Fibroblast of skin of back (primary cell): ENCODE measurements at regions not wholly inside any gene's neighbourhood (a gene's known extent, or its start where the extent isn't known, plus 50 kb on each side); places are given as distances from the start of the nearest gene placed in this dataset.
A peak's percentile ranks its signal among the peaks of the same experiment; 100 is the strongest.

Experiments
- DNase-seq: peaks from one replicate; pipeline ENCODE4 v3.0.0-alpha.2; 2013

DNA sequence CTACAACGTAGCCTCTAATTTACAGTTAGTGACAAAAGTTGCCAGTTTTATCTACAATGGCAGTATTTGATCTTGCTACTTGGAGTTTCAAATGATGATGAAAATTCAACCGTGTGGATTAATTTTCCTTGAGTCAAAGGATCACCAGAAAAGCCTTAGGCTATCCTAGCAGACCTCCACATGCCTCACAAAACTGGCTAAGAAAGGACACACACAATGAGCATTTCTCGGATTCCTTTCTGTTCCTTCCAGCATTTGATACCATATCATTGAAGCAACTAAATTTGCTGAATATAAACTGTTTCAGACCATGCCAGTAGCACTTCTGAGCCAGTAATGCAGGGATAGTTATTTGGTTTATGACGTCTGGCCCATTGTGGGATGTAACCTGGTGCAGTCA lies 587.4 kb upstream of the MDFIC2 start:
- DNase-seq: no peak

DNA sequence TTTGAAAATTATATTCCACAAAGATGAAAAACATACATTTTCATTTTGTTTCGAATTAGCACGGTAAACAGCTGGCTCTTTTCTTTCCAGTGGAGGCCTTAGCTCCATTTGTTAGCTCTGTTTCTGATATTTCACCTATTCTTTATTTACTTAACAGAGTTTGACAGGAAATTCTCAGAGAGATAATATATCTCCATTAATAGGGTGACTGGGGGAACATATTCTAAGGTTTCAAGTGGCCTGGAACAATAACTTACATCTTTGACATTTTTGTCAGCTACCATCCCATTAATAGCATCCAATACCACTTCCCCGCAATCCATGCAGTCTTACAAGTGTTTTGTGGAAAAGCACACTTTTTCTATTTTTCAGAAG lies 577.6 kb upstream of the MDFIC2 start:
- no peak for DNase-seq

DNA sequence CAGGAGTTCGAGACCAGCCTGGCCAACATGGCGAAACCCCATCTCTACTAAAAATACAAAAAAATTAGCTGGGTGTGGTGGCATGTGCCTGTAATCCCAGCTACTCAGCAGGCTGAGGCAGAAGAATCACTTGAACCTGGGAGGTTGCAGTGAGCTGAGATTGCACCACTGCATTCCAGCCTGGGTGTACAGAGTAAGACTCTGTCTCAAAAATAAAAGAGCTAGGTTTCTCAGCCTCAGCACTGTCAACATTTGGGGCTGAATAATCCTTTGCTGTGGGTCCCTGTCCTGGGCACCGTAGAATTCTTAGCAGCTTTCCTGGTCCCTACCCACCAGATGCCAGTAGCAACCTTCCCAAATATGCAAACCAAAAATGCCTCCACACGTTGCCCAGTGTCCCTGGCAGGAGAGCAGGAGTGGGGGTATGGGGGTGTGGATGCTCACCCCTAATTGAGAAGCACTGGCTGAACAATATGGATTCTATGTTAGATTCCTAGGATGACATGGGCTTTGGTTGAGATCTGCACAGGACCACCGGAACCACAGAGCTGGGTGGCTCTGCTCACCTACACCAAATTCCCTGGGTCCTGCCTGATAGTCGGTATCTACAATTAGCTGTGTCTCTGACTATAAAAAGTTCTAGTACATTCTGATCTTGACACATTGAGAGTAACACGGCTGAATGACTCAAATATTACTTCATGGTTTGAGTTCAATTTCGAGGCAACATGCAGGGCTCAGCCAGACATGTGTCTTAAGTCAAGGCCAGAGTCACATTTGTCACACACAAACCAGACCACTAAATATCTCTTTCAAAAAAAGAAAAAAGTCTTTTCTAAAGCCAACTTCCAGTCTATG lies 577.0 kb upstream of the MDFIC2 start:
- DNase-seq: no peak

DNA sequence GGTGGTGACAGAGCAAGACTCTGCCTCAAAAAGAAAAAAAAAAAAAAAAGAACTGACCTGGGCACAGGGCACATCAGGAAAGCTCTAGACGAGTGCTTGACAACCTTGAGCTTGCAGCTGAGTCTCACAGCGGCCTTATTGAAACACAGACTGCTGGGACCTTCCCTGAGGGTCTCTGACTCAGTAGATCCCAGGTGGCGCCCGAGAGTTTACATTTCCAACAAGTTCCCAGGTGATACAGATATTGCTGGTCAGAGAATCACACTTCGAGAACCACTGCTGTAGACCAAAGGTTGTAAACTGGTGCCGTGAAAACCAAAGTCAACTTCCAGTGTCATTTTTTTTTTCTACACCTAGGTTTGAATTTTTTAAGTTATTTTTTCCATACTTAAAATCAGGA lies 573.2 kb upstream of the MDFIC2 start:
- no peak for DNase-seq

DNA sequence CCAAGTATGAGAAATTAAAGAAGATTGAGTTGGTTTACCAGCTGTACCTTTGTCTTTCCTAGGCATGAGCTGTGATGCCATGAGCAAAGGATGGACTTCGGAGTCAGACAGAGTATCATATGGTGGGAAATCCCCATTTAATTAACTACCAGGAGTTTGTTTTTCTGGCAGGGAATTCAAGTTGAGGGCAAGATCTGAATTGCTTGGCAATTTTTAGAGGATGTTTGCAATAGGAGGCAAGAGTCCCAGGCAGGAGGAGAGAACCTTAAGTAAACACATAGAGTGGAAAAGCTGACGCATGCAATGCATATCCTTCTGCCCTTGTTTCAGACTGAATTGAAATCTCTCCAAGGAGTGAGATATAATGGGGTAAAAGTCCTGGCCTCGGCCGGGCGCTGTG lies 569.7 kb upstream of the MDFIC2 start:
- no peak for DNase-seq

DNA sequence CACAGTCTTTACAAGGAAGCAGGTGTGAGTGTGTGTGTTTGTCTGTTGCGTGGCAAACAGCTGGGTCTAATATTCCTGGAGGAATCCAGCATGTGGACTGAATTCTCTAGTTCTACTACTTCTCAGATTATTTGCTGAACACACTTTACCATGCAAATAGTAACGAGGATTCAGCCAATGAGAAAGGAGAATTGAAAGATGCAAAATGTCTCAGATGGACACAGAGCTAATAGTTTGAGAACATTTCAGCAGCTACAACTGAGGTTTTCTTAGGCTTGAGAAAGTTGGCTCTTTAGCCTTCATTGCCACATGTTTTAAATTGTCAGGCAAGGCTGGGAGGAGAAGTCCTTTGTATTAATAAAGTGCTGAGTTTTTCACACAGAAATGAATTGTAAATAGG lies 568.0 kb upstream of the MDFIC2 start:
- DNase-seq: no peak

DNA sequence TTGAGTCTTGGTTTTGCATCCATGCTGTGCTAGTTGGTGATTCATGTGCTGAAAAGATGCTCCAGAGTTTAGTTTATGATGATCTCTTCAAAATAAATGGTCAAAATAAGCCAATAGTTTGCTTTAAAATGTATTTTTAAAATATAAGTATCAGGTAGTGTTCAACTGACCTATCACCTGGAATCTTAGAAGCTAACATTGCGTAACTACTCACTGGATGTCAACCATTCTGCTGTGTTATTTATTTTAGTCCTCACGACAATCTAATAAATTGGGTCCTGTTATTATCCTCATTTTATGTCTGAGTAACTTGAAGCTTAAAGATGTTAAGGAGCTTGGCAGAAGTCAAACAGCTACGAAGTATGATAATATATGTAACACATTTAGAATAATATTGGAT lies 563.7 kb upstream of the MDFIC2 start:
- no peak for DNase-seq

DNA sequence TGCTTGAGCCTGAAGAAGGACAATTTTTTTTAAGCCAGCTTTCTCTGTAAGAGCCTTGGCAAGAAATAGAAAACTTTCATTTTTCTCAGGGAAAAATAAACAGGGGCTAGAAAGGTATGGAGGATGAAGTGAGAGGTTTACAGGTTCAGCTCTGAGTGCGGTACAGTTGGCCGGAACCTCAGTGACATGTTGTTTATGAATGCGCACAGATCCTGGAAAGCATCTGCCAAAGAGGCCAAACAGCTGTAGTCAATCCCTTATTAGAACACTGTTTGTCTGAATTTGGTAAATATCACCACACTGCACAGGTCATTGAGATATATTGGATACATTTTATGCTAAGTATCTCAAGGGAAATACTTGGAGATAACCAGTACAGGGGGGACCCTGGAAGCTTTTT lies 561.8 kb upstream of the MDFIC2 start:
- no peak for DNase-seq

DNA sequence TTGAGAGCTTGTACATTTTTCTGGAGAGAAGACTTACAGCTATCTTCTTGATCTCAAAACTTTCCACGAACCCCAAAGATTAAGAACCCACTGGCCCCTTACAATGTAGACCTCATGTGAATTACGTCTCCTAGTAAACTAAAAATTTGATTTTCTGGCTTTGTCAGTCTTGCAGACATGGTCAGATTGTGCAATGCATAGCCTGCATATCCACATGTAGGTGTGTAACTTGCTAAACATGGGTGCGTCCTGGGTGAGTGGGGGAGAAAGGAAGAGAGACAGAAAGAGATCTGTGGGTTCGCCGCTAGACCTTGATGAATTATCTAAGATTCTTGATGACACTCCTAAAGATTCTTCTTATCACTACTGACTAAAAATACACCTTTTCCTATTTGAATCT lies 561.2 kb upstream of the MDFIC2 start:
- DNase-seq: no peak

DNA sequence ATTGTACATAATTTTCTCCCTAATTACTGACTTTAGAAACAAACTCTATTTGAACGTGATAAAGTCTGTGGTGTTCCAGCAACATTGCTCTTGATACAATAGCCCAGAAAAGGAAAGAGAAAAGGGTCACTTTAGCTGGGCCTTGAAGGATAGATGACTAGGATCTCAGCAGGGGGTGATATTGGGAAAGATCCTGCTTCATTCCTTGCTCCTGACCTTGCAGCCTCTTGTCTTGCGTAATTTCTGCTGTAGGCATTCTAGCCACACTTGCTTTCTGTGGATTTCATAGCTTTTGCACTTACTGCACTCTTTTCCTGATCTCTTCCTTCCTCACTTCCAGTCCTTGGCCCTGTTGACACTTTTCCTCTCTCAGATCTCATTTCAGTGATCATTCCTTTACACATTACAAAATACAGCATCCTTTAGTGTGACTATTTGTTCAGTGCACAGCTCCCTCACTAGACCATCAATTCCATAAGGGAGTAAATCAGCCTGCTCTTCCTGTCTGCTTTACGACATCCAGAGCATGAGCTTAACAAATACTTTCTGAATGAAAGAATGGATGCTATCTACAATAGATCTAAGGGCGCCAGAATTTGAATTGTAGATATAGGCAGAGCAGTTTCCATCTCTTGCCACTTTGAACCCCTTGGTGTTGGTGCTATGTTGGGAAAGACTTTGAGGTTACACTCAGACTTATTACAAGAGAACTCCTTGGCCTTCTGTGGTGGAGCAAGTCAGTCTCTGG lies 559.6 kb upstream of the MDFIC2 start:
- peak; percentile 88 for DNase-seq

DNA sequence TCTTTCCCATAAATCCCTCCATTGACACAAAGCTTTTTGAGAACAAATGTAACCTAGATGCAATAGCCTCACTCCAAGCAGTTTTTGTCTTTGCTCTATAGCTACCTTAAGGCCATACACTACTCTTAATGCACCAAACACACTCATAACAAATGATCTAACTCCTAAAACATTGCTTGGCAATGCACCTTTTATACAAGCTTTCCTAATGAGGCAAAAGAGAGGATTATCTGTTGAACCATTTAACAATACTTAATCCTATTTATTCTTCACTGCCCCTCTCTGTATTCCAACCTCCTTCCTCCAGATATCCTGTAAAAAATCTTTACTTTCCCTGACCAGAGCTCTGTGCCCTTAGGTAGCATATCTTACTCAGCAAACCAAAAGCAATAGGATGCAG lies 558.1 kb upstream of the MDFIC2 start:
- no peak for DNase-seq

DNA sequence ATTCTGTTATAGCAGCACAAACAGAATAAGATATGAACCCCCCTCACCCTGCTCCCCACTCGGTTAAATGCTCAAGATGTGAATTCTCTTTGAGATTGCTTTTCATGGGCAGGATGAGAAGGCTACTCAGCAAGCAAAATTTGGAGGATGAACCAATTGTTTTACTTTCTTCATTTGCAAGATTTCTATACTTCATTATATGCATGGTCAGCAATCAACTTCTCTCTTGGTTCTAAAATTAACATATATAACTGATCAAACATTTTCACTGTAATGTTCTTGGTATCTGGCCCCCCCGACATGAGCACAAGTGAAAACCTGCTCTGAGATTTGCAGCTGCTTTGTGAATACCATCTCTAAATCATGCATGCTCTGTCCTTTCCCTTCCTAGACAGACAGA lies 556.1 kb upstream of the MDFIC2 start:
- no peak for DNase-seq

DNA sequence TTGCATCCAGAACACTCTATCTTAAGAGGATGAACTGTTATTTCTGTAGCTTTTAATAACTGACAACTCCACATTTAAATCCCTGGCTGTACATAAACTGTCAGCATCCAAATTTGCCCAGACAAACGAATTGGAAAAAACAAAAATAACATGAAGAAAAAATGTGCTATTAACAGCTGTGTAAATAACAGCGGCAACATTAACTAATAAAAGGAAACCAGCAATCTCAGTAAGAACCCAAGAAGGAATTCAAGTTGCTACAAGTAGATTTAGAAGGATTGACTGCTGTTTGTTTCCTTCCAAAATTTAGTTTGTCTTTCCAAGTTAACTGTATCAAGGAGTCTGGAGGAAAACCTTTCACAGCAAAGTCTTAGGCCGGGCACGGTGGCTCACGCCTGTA lies 550.6 kb upstream of the MDFIC2 start:
- DNase-seq: no peak

DNA sequence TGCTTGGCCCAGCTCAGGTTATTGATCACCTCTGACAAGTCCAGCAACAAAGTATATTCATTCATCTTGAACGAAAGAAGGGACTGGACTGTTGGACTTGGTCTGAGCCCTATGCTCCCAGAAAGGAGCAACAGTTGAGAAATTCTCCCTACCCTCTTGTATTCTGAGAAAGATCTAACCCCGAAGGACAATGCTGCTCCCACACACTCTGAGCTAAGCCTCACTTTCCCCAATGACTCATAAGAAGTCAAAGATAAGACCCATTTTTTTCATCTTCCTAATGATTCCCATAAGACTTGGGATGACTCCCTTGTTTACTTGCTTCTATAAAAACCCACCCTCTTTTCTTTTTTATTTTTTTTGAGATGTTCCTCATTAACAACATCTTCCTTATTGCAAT lies 549.4 kb upstream of the MDFIC2 start:
- peak; percentile 65 for DNase-seq

DNA sequence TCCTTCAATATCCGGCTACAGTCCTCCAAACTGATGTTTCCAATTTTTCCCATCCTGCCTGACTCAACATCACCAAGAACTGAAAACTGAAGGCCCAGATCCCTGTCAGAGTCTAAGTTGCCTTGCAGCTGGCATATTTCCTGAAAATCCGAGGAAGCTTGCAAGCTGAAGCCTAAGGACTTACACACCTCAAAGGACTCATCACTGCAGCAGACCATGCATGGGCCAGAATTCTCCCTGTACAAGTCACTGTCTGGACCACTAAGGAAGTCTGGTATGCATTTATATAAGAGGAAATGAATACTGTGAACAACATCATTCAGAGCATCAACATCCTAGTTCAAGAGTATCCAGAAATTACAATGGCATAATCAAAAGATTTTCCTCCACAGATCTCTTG lies 548.8 kb upstream of the MDFIC2 start:
- DNase-seq: peak; percentile 91

DNA sequence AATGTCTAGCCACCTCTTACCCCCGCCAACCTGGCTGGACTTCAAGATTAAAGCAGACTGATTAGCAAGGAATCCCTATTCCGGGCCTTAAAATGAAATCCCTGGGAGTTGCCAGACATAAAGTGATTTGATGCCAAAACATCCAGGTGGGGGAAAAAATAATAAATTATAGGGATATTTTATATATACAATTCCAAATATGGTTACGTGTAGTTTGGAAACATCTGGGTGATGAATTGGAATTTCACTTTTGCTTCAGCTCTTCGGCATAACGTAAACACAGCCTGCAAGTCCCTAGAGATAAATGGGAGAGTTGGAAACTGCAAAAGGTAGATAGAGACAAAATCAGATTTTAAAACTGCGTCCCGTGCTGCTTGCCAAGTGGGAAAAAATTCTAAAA lies 545.5 kb upstream of the MDFIC2 start:
- DNase-seq: peak; percentile 40

DNA sequence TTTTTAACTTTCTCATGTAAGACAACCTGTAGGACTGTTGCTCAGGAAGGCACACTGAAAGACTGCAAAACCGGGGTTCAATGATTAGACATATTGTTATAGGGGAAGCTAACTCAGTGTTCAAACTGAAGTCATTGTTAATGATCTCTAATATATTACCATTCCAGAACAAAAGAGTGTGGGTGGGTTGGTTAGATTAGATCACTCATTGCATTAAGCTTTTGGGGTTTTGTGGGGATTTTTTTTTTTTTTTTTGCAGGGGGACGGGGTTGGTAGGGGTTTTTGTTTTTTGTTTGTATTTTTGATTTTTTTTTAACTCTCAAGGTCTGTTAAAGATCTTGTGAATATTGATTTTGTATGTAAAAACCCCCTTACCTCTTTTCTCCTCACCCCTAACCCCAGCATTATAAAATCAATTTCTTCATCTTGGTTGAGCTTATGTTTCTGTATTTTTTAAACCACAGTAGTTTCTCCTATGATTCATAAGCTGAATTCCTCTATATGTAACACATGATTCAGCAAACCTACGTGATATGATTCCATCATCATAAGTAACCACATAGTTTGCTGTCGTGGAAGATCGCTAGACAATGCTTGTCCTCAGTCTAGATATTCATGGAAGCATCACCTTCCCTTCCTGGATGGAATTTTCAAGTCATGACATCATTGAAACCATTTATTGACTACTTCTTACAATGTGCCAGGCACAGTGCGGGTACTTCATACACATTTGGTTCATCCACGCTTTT lies 544.1 kb upstream of the MDFIC2 start:
- peak; percentile 97 for DNase-seq

DNA sequence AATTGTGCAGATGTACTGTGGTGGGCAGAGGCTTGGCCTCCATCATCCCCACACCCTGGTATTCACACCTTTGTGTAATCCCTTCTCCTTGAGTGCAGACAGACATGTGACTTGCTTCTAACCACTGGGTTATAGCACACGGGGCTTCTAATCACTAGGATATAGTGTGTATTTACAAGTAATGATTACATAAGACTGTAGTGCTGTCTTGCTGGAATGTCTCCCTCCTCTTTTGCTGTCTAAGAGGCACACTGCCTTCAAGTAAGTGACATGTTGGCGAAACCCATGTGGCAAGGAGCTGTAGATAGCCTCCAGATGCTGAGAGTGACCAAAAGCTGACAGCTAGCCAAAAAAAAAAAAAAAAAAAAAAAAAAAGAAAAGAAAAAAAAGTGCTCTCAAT lies 542.7 kb upstream of the MDFIC2 start:
- DNase-seq: no peak

DNA sequence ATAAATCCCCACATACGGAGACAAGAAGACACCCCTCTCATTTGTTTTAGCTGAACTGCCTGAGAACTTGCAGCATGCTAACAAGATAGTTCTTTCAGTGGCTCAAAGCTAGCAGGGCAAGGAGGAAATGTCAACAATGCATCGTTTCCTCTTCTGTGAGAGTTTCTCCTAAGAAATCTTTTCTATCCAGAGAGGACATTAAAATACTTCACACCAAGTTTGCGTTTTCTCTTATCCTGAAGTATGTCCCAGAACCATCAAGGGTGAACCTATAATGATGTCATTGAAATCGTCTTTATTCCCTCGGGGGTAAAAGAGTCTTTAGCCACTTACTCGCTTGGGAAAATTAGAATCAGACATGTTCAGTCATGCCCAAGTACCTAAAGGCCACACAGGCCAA lies 541.7 kb upstream of the MDFIC2 start:
- peak; percentile 53 for DNase-seq

DNA sequence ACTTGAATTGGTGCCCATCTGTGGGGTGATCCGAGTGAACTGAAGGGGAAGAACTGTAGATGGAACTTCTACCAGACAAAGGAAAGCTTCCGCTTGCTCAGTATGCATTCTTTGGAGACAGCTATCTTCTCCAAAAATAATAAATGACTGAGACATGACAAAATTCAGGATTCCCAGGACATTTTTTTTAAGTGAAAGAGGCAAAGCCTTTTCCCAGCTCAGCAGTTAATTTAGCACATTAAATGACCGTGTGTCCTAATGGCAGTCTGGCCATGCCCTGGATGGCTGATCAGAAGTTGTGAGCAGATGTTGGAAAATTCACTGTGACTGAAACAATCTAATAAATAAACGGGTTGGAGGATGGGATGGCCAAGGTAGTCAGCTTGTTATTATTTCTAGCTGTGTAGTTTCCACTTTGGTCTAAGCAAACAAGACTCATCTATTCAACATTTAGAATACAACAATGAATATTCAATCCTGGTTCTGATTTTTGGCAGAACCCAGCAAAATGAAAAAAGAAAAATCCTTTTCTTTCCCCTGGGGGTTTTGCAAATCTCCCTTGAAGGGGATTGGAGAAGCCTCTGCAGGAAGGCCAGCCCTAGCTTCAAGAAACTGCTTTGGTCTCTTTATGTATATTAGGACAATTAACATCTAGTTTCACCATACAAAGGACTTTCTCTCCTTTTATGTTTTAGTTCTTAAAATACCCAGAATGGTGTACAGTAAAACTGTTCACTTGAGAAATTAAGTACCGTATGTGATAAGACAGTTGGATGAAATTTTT lies 540.9 kb upstream of the MDFIC2 start:
- DNase-seq: peak; percentile 88

DNA sequence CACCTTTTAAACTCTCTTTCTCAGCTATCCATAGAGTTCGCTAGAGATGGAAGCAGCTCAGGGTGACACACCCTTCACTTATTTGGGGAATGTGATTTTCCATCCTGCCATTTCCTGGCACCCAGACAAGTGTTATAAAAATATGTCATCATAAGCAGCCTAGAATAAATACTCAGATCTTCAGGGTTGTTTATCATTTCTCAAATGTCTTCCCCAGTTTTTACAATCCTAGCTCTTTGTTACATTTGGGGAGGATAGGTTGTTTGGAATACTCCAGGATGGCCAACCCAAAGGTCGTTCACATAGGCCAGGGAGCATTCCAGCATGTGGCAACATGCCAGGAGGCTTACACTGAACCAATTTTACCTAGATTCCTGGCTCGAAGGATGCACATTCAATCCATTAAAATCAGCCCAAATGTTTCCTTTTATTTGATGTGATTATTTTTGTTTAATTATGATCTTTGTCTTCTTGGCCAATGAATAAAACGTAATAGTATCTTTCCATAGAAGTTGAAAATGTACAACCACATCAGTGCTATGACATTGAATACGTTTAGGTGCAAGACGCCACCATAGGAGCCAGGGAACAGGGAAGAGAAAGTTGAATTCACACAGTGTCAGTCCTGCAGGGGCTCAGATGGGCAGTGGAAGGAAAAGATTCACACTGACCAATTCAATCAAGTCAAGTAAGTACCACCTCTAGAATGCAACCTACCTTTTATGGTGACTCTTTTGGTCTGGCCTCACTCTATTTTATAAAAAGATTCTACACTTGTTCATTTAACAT lies 537.7 kb upstream of the MDFIC2 start:
- peak; percentile 97 for DNase-seq
